CD4-positive, alpha-beta T cell treated with Interleukin-15 for 4 hours (primary cell): ENCODE measurements at regions not wholly inside any gene's neighbourhood (a gene's known extent, or its start where the extent isn't known, plus 50 kb on each side); places are given as distances from the start of the nearest gene placed in this dataset.
"Not testable (repeated sequence)": the region's sequence is repeated elsewhere in the genome, so short reads cannot be mapped to it uniquely, and the experiment has no call there.

Experiments used
- DNase-seq: peaks from one replicate; pipeline ENCODE4 v3.0.0-alpha.2; 2020; ENCODE audit warnings: low spot score

- DNase-seq, result no peak
Measured at GRCh38 chr3:4149296-4149695, 153.9 kb upstream of the SETMAR start.

DNA sequence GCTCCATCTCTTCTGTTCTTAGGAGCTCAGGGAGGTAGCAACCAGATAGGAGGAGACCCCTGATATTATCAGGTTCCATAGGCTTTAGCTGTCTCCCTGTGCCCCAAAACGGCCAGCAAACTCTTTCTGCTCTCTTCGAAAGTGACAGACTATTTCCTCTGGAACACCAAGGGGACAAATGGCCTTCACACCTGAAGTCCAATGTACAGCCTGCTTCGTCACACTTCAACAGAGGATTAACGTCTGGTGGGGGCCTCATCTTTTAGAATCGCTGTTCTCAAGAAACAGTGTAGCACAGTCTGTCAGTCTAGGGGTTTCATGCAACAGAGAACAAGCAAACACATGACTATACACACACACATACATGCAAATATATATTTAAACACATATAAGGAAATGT lies 152.4 kb upstream of the SETMAR start:
- DNase-seq, result no peak

DNA sequence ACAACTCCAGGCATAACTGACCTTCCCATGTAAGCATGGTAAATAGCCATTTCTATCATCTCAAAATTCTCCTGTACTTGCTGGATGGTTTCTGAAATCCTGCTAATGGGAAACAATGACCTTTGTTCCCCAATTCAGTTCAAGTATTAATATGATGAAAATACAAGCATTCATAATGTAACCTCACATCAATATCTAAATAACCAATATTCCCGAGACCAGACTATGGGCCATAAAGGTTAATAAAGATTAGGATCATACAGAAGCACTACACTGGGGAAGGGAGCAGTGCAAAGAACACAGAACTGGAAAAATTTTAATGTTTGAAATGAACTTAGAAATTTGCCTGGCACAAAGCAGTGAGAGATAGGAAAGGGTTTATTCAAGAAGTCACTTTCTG lies 151.3 kb upstream of the SETMAR start:
- DNase-seq, result no peak

DNA sequence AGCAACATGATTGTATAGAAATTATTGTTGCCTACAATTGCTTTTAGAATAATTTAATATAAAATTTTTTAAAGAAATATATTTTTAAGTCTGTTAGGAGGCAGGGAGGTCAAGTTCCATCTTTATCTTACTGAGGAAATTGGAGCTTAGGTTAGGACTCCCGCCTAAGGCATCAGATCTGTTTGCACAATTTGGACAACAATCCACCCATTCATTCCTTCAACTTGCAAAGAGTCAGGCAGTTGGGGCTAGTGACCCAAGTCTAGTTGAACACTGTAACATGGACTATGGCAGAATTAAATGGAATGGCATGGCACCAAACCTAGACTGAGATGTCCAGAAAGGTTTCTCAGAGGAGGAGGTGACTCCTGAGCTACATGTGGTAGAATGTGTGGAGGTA lies 149.4 kb upstream of the SETMAR start:
- no peak for DNase-seq

DNA sequence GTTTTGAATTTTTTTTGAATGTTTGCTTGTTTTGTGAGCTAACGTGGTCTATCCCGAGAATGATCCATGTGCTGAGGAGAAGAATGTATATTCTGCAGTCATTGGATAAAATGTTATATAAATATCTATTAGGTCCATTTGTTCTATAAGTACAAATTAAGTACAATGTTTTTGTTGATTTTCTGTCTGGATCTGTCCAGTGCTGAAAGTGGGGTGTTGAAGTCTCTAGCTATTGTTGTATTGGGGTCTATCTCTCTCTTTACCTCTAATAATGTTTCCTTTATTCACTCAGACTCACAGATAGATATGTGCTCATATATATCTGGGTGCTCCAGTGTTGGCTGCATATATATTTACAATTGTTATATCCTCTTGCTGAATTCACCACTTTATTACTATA lies 144.8 kb upstream of the SETMAR start:
- DNase-seq, result no peak

GRCh38 chr3:4162096-4162495 lies 141.1 kb upstream of the SETMAR start:
- DNase-seq, result no peak

DNA sequence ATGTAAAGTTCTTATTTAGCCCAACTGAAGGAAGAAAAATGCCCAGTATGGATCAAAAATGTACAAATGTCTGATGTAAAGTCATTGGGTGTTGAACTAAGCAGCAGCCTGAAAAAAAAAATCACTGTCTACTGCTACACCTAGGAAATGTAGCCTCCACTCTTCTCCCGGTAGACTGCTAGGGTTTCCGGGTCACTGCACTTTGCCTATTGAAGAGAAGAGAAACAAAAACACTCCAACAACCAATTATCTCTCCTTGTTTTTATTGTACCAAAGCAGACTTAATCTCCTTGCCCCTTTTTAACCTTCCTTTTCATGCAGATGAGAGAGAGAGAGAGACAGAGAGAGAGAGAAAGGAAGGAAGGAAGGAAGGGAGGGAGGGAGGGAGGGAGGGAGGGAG lies 140.2 kb upstream of the SETMAR start:
- no peak for DNase-seq

DNA sequence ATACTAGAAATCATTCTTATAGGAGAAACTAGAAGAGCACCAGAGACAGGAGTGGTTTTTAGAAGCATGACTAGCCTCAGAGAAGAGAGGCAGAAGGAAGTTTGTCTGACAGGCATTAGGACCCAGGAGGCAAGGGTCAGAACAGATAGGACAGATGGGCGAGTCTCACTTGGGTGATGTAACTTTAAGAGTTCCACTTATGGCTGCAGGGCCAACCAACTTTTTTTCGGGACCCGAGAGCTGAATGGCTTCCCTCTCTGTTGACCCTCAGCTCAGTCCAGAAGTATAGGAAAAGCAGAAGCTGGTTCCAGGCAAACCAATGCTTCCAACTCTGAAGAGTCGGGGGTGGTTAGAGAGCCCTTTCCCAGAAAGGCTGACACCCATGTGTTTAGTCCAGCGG lies 136.6 kb upstream of the SETMAR start:
- no peak for DNase-seq

GRCh38 chr3:4167230-4167629 lies 135.9 kb upstream of the SETMAR start:
- DNase-seq, result not testable (repeated sequence)

- no peak for DNase-seq
Measured at GRCh38 chr3:4174791-4175190, 128.4 kb upstream of the SETMAR start.

- no peak for DNase-seq
Measured at GRCh38 chr3:4191971-4192370, 111.2 kb upstream of the SETMAR start.

GRCh38 chr3:4195006-4195405 lies 108.2 kb upstream of the SETMAR start:
- DNase-seq, result no peak

GRCh38 chr3:4196506-4197147 lies 106.5 kb upstream of the SETMAR start:
- no peak for DNase-seq

DNA sequence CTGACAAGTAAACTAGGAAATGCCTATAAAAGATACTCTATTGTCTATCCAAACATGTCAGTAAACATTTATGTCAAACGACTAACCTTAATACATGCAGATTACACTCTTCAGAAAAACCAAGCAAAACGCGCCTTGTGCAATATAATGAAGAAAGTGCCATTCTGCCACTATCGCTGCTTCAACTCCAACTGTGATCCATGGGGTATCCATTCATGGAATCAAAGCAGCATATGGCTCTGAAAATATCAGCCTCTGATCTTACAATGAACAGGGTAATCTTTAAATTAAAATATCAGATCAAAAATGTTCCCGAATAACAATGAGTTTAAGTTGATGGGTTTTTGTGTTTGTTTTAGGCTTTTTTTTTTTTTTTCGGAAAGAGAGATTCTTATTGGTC lies 105.5 kb upstream of the SETMAR start:
- DNase-seq, result no peak

GRCh38 chr3:4198491-4198890 lies 104.7 kb upstream of the SETMAR start:
- no peak for DNase-seq

- DNase-seq, result not testable (repeated sequence)
Measured at GRCh38 chr3:4204776-4205175, 98.4 kb upstream of the SETMAR start.

GRCh38 chr3:4207672-4208071 lies 95.5 kb upstream of the SETMAR start:
- no peak for DNase-seq

DNA sequence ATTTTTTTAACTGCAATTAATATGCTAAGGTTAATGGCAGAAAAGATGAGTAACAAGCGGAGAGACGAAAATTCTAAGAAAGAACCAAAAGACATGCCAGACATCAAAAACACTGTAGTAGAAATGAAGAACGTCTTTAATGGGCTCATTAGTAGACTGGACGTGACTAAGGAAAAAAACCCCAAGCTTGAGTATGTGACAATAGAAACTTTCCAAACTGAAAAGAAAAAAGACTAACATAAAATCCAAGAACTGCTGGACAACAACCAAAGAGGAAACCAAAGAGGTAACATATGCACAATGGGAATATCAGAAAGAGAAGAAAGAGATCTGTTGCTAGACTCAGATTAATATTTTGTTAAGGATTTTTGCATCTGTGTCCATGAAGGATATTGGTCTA lies 94.6 kb upstream of the SETMAR start:
- DNase-seq, result no peak

DNA sequence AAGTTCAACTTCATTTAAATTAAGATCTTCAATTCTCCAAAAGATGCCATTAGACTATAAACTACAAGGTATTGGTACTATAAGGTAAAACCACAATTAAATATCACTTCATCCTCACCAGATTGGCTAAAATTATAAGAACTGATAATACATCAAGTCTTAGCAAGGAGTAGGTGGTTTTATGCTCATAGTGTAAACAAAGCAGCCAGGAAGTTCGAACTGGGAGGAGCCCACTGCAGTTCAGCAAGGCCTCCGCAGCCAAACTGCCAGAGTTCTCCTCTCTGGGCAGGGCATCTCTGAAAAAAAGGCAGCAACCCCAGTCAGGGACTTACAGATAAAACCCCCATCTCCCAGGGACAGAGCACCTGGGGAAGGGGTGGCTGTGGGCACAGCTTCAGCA lies 91.6 kb upstream of the SETMAR start:
- no peak for DNase-seq

DNA sequence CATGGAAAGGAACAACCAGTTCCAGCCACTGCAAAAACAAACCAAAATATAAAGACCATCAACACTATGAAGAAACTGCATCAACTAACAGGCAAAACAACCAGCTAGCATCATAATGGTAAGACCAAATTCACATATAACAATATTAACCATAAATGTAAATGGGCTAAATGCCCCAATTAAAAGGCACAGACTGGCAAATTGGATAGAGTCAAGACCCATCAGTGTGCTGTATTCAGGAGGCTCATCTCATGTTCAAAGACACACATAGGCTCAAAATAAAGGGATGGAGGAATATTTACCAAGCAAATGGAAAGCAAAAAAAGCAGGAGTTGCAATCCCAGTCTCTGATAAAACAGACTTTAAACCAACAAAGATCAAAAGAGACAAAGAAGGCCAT lies 89.7 kb upstream of the SETMAR start:
- not testable (repeated sequence) for DNase-seq

DNA sequence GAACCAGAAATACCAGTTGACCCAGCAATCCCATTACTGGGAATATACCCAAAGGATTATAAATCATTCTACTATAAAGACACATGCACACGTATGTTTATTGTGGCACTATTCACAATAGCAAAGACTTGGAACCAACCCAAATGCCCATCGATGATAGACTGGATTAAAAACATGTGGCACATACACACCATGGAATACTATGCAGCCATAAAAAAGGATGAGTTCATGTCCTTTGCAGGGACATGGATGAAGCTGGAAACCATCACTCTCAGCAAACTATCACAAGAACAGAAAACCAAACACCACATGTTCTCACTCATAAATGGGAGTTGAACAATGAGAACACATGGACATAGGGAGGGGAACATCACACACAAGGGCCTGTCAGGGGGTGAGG lies 86.2 kb upstream of the SETMAR start:
- not testable (repeated sequence) for DNase-seq

DNA sequence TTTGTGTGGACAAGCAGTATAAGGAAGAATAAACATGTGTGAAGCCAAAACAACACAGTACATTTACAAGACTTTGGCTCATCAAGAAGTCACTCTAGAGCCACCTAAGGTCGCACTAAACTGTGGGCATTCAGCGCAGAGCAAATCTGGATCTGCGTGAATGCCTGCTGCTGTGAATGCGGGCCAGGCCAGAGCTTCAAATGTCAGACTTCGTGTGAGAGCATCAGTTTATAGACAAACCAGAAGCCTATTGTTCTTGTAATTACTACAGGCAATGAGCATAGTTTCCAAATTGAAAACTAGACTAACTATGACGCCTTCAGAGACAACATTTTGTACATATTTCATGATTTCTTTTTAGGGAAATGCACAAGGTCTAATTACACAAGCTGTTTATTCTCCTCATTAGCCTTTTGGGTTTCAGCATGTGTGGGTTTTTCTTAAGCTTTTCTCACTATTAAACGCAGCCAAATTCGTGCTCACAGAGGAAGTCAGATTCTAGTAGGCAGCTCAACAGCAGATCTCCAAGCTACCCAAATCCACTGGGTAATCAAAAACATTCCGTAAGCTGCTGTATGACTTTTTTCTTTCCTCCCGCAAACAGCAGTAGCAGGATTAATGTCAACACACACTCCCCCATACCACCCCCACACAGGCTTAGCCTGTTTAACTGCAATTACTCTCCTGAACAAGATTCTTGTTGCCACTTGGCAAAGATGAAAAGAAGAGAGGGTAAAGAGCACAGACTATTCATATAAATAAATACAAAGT lies 84.5 kb upstream of the SETMAR start:
- DNase-seq, result no peak

- no peak for DNase-seq
Measured at GRCh38 chr3:4219227-4219568, 84.0 kb upstream of the SETMAR start.

DNA sequence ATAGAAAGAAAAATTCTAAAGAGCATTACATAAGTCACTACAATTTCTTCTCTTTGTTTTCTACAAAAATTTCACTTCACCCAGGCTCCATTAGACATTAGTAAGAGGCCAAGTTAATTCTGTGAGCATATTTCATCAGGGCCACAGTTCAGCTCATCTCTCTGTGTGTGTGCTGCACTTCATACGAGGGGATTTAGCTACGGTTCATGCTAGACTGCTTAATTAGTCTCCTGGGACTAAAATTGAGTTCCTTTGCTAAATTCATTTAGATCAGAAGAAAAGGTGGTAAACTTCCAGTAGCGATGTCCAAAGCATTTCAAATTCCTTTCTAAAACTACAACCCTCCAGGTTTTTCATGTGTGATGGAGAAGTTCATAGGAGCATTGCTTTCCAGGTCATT lies 83.1 kb upstream of the SETMAR start:
- no peak for DNase-seq
